SK-N-SH (cell line): ENCODE measurements at regions not wholly inside any gene's neighbourhood (a gene's known extent, or its start where the extent isn't known, plus 50 kb on each side); places are given as distances from the start of the nearest gene placed in this dataset.
A peak's percentile ranks its signal among the peaks of the same experiment; 100 is the strongest.

Source experiments
- CTCF ChIA-PET: fragments of 300-600, 350-600 bp; formaldehyde crosslinking; extraction: SDS; loops from one replicate; lab custom pipeline; 2021; lab: Yijun Ruan, JAX
- POLR2A ChIA-PET: fragments of 350-600 bp; sonication (Branson Sonifier 250); formaldehyde crosslinking; extraction: SDS; loops from one replicate; lab custom pipeline; 2020; ENCODE audit warnings: antibody characterized with exemption, inconsistent platforms; lab: Yijun Ruan, JAX
- DNase-seq: peaks from one replicate; pipeline ENCODE4 v3.0.0; 2012
- H2AFZ ChIP-seq: fragments of 200-600 bp; sonication (generic); 2 replicates; pipeline ENCODE4 v1.8.1; 2016; ENCODE audit warnings: antibody characterized with exemption, mild to moderate bottlenecking, low read depth
- H3F3A ChIP-seq: fragments of 200-600 bp; sonication (generic); replicated peaks from 2 replicates; pipeline ENCODE3; 2016; ENCODE audit warnings: antibody characterized with exemption, mild to moderate bottlenecking; ENCODE audit not compliant: insufficient read depth
- H3K27ac ChIP-seq, 2 experiments: fragments of 200-500 bp in 1 of 2; fragments of 200-600 bp in 1 of 2; sonication (Bioruptor generic) in 1 of 2; sonication (generic), shearing (Covaris generic) in 1 of 2; 2 replicates each; pipeline versions ENCODE4 v1.5.1 to v1.6.1; 2014 to 2016; ENCODE audit warnings: low read depth in 2 of 2, inconsistent platforms in 1 of 2, low read length in 1 of 2, mild to moderate bottlenecking in 1 of 2, mixed read lengths in 1 of 2
- H3K27me3 ChIP-seq: fragments of 200-600 bp; sonication (generic), shearing (Covaris generic); 2 replicates; pipeline ENCODE4 v1.6.1; 2016; ENCODE audit warnings: mixed run types; ENCODE audit not compliant: insufficient read depth
- H3K36me3 ChIP-seq, 2 experiments: fragments of 200-500 bp in 1 of 2; fragments of 200-600 bp in 1 of 2; sonication (Bioruptor generic) in 1 of 2; sonication (generic) in 1 of 2; replicated peaks in 1 of 2; 2 replicates each; pipeline versions ENCODE3 to v1.5.1; 2014 to 2016; ENCODE audit warnings: low read length in 1 of 2, mild to moderate bottlenecking in 1 of 2; ENCODE audit not compliant: insufficient read depth in 2 of 2, control insufficient read depth in 1 of 2
- H3K4me1 ChIP-seq, 2 experiments: fragments of 200-500 bp in 1 of 2; fragments of 200-600 bp in 1 of 2; sonication (Bioruptor generic) in 1 of 2; sonication (generic), shearing (Covaris generic) in 1 of 2; 2 replicates each; pipeline versions ENCODE4 v1.5.1 to v1.6.1; 2014 to 2016; ENCODE audit warnings: low read depth in 1 of 2, low read length in 1 of 2, mixed run types in 1 of 2; ENCODE audit not compliant: insufficient read depth in 2 of 2, control insufficient read depth in 1 of 2
- H3K4me2 ChIP-seq: fragments of 200-600 bp; sonication (generic), shearing (Covaris generic); 2 replicates; pipeline ENCODE4 v1.6.1; 2017; ENCODE audit warnings: mixed run types
- H3K4me3 ChIP-seq, 2 experiments: fragments of 200-500 bp in 1 of 2; fragments of 200-600 bp in 1 of 2; sonication (Bioruptor generic) in 1 of 2; sonication (generic), shearing (Covaris generic) in 1 of 2; 2 replicates each; pipeline versions ENCODE4 v1.5.1 to v1.8.1; 2014 to 2016; ENCODE audit warnings: low read depth in 2 of 2, inconsistent platforms in 1 of 2, low read length in 1 of 2, mild to moderate bottlenecking in 1 of 2, mixed read lengths in 1 of 2, moderate library complexity in 1 of 2
- H3K79me2 ChIP-seq: fragments of 200-600 bp; sonication (generic); 2 replicates; pipeline ENCODE4 v1.8.1; 2017; ENCODE audit warnings: mild to moderate bottlenecking; ENCODE audit not compliant: insufficient read depth
- H3K9ac ChIP-seq: fragments of 200-600 bp; sonication (generic); 2 replicates; pipeline ENCODE4 v1.6.1; 2017; ENCODE audit warnings: mixed run types
- H3K9me2 ChIP-seq: fragments of 200-600 bp; sonication (generic); 2 replicates; pipeline ENCODE4 v1.6.1; 2017; ENCODE audit warnings: mixed run types
- H3K9me3 ChIP-seq: fragments of 200-600 bp; sonication (generic); 2 replicates; pipeline ENCODE4 v1.6.1; 2017; ENCODE audit warnings: mixed run types, mild to moderate bottlenecking, moderate library complexity
- H4K20me1 ChIP-seq: fragments of 200-600 bp; sonication (generic); 2 replicates; pipeline ENCODE4 v1.6.1; 2017; ENCODE audit warnings: mild to moderate bottlenecking, mixed run types; ENCODE audit not compliant: insufficient read depth
- CHD2 ChIP-seq: fragments of 150-350 bp; IDR thresholded peaks from 2 replicates; pipeline ENCODE4 v1.6.1; 2018; ENCODE audit warnings: low read length; ENCODE audit not compliant: partially characterized antibody
- CTCF ChIP-seq: fragments of 200-600 bp; sonication (generic); IDR thresholded peaks from 2 replicates; pipeline ENCODE4 v1.6.1; 2017; ENCODE audit warnings: antibody characterized with exemption, mild to moderate bottlenecking, moderate library complexity
- ELF1 ChIP-seq: IDR thresholded peaks from 2 replicates; pipeline ENCODE4 v1.4.0; 2012
- EP300 ChIP-seq, 2 experiments: IDR thresholded peaks; 2 replicates each; pipeline versions ENCODE4 v1.4.0 to v1.6.1; 2012; ENCODE audit warnings: borderline replicate concordance in 1 of 2, low read depth in 1 of 2, low read length in 1 of 2
- FOSL2 ChIP-seq: IDR thresholded peaks from 2 replicates; pipeline ENCODE4 v1.4.0; 2012; ENCODE audit warnings: low read depth, mild to moderate bottlenecking, moderate library complexity, borderline replicate concordance
- FOXJ3 ChIP-seq: sonication (generic); formaldehyde crosslinking; IDR thresholded peaks from 2 replicates; pipeline ENCODE4 v1.5.1; 2020; ENCODE audit warnings: mild to moderate bottlenecking, missing genetic modification reagents
- FOXM1 ChIP-seq: IDR thresholded peaks from 2 replicates; pipeline ENCODE4 v1.4.0; 2012; ENCODE audit warnings: low read depth, mild to moderate bottlenecking
- GATA2 ChIP-seq: sonication (generic); formaldehyde crosslinking; IDR thresholded peaks from 2 replicates; pipeline ENCODE4 v1.5.0; 2020; ENCODE audit warnings: mild to moderate bottlenecking, missing genetic modification reagents
- IRF3 ChIP-seq: fragments of 150-350 bp; IDR thresholded peaks from 2 replicates; pipeline ENCODE4 v1.6.1; 2016; ENCODE audit warnings: mild to moderate bottlenecking, low read depth, low read length
- MAX ChIP-seq: IDR thresholded peaks from 2 replicates; pipeline ENCODE4 v1.4.0; 2012; ENCODE audit warnings: low read depth
- MEF2A ChIP-seq: IDR thresholded peaks from 2 replicates; pipeline ENCODE4 v1.4.0; 2012; ENCODE audit warnings: low read depth, borderline replicate concordance
- MXI1 ChIP-seq: IDR thresholded peaks from 2 replicates; pipeline ENCODE4 v1.6.1; 2012; ENCODE audit warnings: mild to moderate bottlenecking, low read depth, low read length, improper control_type of control experiment
- RAD21 ChIP-seq: IDR thresholded peaks from 2 replicates; pipeline ENCODE4 v1.6.1; 2012; ENCODE audit warnings: mild to moderate bottlenecking, low read length
- SIN3A ChIP-seq: IDR thresholded peaks from 2 replicates; pipeline ENCODE4 v1.6.1; 2012; ENCODE audit warnings: low read depth, mild to moderate bottlenecking, low read length, moderate library complexity, borderline replicate concordance
- SMC3 ChIP-seq: IDR thresholded peaks from 2 replicates; pipeline ENCODE4 v1.6.1; 2012; ENCODE audit warnings: low read depth, low read length, improper control_type of control experiment
- TAF1 ChIP-seq: IDR thresholded peaks from 2 replicates; pipeline ENCODE4 v1.6.1; 2012; ENCODE audit warnings: low read depth, mild to moderate bottlenecking, low read length, moderate library complexity, borderline replicate concordance
- TCF12 ChIP-seq: IDR thresholded peaks from 2 replicates; pipeline ENCODE4 v1.4.0; 2012
- TEAD4 ChIP-seq: IDR thresholded peaks from 2 replicates; pipeline ENCODE4 v1.4.0; 2012; ENCODE audit warnings: mild to moderate bottlenecking, borderline replicate concordance; ENCODE audit not compliant: insufficient read depth
- USF1 ChIP-seq: IDR thresholded peaks from 2 replicates; pipeline ENCODE4 v1.4.0; 2012; ENCODE audit warnings: low read depth, borderline replicate concordance
- YY1 ChIP-seq: IDR thresholded peaks from 2 replicates; pipeline ENCODE4 v1.4.0; 2012; ENCODE audit warnings: low read depth, mild to moderate bottlenecking
- WGBS: methylation state at CpG from one replicate; pipeline ENCODE4 v1.1.6; 2017; ENCODE audit warnings: low lambda C conversion rate; 5-methylcytosine and 5-hydroxymethylcytosine counted together

- peak; percentile 3 for DNase-seq
- Histone ChIP-seq H3K27ac (no peak overlapping the region), H3K36me3 (no peaks in the 10 kb centered on the region), H3K9me3 (no peaks in the 10 kb centered on the region)
- POLR2A ChIA-PET, result no interaction called here
- TF ChIP-seq MXI1 (no peak), RAD21 (peak; percentile 48), SMC3 (no peak), CTCF (peak; percentile 23)
- TF ChIP-seq, all 33 proteins: peak for 2
- no peaks in the 10 kb centered on the region for H4K20me1 ChIP-seq
- peaks cover 10% of the 10 kb centered on the region; the same call in 1 of the 2 replicates for H3K27me3 ChIP-seq
- H3K9ac ChIP-seq, result no peak overlapping the region
- H3F3A ChIP-seq, result no peaks in the 10 kb centered on the region
- no peak overlapping the region for H3K4me2 ChIP-seq
- no peaks in the 10 kb centered on the region for H3K9me2 ChIP-seq
- no peaks in the 10 kb centered on the region for H3K79me2 ChIP-seq
- WGBS, result 37% methylated on average over 6 of the region's 6 CpGs
- no peak overlapping the region for H2AFZ ChIP-seq
- H3K4me3 ChIP-seq, result no peak overlapping the region
- H3K4me1 ChIP-seq, result no peaks in the 10 kb centered on the region
- CTCF ChIA-PET, result interaction anchor here (1.1 kb wide), 1 partner anchor 800 kb away, joined by 3 read pairs; no protein-coding TSS in a partner anchor
These were observed 100.7 kb upstream of the AMOT start for GRCh38 chrX:112941209-112941837.

GRCh38 chrX:112935029-112935428 is 94.4 kb upstream of the AMOT start:
- no peaks in the 10 kb centered on the region for H3K9me2 ChIP-seq
- H3K27me3 ChIP-seq, result 0 out of 2 replicates have a peak, but pooled peaks cover 4% of the 10 kb centered on the region
- no peak overlapping the region for H3K4me3 ChIP-seq
- H2AFZ ChIP-seq, result no peak overlapping the region
- no peaks in the 10 kb centered on the region for H3F3A ChIP-seq
- no peak overlapping the region for H3K9ac ChIP-seq
- no peak for TF ChIP-seq MEF2A
- TF ChIP-seq IRF3, result no peak
- no peak for TF ChIP-seq FOSL2
- TF ChIP-seq USF1, result no peak
- TF ChIP-seq FOXM1, result no peak
- TF ChIP-seq FOXJ3 (CRISPR knock-in tag), result no peak
- no peak for TF ChIP-seq TAF1
- no peak for TF ChIP-seq TCF12
- TF ChIP-seq ELF1, result no peak
- TF ChIP-seq EP300 (IDR thresholded peaks at IDR 0.05; ENCODE audit: borderline replicate concordance in 1 of 2, low read depth in 1 of 2, low read length in 1 of 2), result no peak
- TF ChIP-seq CTCF, result no peak
- no peak for TF ChIP-seq TEAD4
- TF ChIP-seq SIN3A, result no peak
- no peak for TF ChIP-seq CHD2
- no peak for TF ChIP-seq GATA2 (CRISPR knock-in tag)
- TF ChIP-seq YY1, result no peak
- no peak for TF ChIP-seq MAX
- POLR2A ChIA-PET, result no interaction called here
- H3K4me1 ChIP-seq, result no peaks in the 10 kb centered on the region
- WGBS, result 0% methylated on average over 1 of the region's 1 CpG
- no peak overlapping the region for H3K27ac ChIP-seq
- DNase-seq, result no peak
- no peaks in the 10 kb centered on the region for H3K9me3 ChIP-seq
- CTCF ChIA-PET, result no interaction called here
- H3K79me2 ChIP-seq, result no peaks in the 10 kb centered on the region
- no peaks in the 10 kb centered on the region for H3K36me3 ChIP-seq
- H3K4me2 ChIP-seq, result no peak overlapping the region
- no peaks in the 10 kb centered on the region for H4K20me1 ChIP-seq
